Mesendoderm (in vitro differentiated cells): ENCODE measurements at regions not wholly inside any gene's neighbourhood (a gene's known extent, or its start where the extent isn't known, plus 50 kb on each side); places are given as distances from the start of the nearest gene placed in this dataset.

Source experiments
- DNase-seq: peaks from one replicate; pipeline ENCODE4 v3.0.0; 2013
- H2AK5ac ChIP-seq: 2 replicates; pipeline ENCODE4 v1.6.1; 2013; ENCODE audit warnings: low read length, inconsistent platforms
- H2BK120ac ChIP-seq: 2 replicates; pipeline ENCODE4 v1.6.1; 2013; ENCODE audit warnings: low read depth, mild to moderate bottlenecking, low read length, moderate library complexity, mixed read lengths
- H2BK15ac ChIP-seq: replicated peaks from 2 replicates; pipeline ENCODE4 v1.6.1; 2013; ENCODE audit warnings: low read depth, mild to moderate bottlenecking, moderate library complexity
- H2BK5ac ChIP-seq: 2 replicates; pipeline ENCODE4 v1.6.1; 2013; ENCODE audit warnings: low read length, inconsistent platforms
- H3K18ac ChIP-seq: 2 replicates; pipeline ENCODE4 v1.6.1; 2013; ENCODE audit warnings: mild to moderate bottlenecking, low read length, mixed read lengths
- H3K23ac ChIP-seq: one replicate; pipeline ENCODE4 v1.6.1; 2013; ENCODE audit warnings: low read length
- H3K27ac ChIP-seq: 2 replicates; pipeline ENCODE4 v1.5.1; 2013; ENCODE audit warnings: low read depth, mild to moderate bottlenecking, inconsistent platforms, low read length, moderate library complexity
- H3K27me3 ChIP-seq: 2 replicates; pipeline ENCODE4 v1.6.1; 2013; ENCODE audit warnings: low read length, control low read depth, mild to moderate bottlenecking, inconsistent platforms; ENCODE audit not compliant: insufficient read depth, poor library complexity
- H3K36me3 ChIP-seq: 2 replicates; pipeline ENCODE4 v1.6.1; 2013; ENCODE audit warnings: low read length, inconsistent platforms; ENCODE audit not compliant: control insufficient read depth, insufficient read depth
- H3K4ac ChIP-seq: one replicate; pipeline ENCODE4 v1.6.1; 2013; ENCODE audit warnings: low read depth, mild to moderate bottlenecking, low read length, moderate library complexity
- H3K4me1 ChIP-seq: 2 replicates; pipeline ENCODE4 v1.6.1; 2013; ENCODE audit warnings: low read depth, low read length, inconsistent platforms; ENCODE audit not compliant: control insufficient read depth
- H3K4me2 ChIP-seq: 2 replicates; pipeline ENCODE4 v1.6.1; 2013; ENCODE audit warnings: low read length
- H3K4me3 ChIP-seq: 2 replicates; pipeline ENCODE4 v1.5.1; 2013; ENCODE audit warnings: mild to moderate bottlenecking, low read length
- H3K56ac ChIP-seq: one replicate; pipeline ENCODE4 v1.6.1; 2013; ENCODE audit warnings: low read length
- H3K79me1 ChIP-seq: 2 replicates; pipeline ENCODE4 v1.6.1; 2013; ENCODE audit warnings: low read length, inconsistent platforms
- H3K79me2 ChIP-seq: 2 replicates; pipeline ENCODE4 v1.6.1; 2013; ENCODE audit warnings: mild to moderate bottlenecking, low read length; ENCODE audit not compliant: control insufficient read depth, insufficient read depth
- H3K9ac ChIP-seq: 2 replicates; pipeline ENCODE4 v1.6.1; 2013; ENCODE audit warnings: low read length, inconsistent platforms
- H4K5ac ChIP-seq: one replicate; pipeline ENCODE4 v1.6.1; 2013; ENCODE audit warnings: low read length
- H4K8ac ChIP-seq: one replicate; pipeline ENCODE4 v1.6.1; 2013; ENCODE audit warnings: low read depth, mild to moderate bottlenecking, control low read depth, low read length, moderate library complexity
- WGBS: extraction: QIAGEN DNeasy Blood & Tissue Kit; methylation state at CpG from one replicate; pipeline ENCODE4 v1.1.7; 2013; ENCODE audit warnings: low lambda C conversion rate, missing lambda C conversion rate; ENCODE audit not compliant: insufficient coverage; ENCODE audit errors: extremely low coverage; 5-methylcytosine and 5-hydroxymethylcytosine counted together

DNA sequence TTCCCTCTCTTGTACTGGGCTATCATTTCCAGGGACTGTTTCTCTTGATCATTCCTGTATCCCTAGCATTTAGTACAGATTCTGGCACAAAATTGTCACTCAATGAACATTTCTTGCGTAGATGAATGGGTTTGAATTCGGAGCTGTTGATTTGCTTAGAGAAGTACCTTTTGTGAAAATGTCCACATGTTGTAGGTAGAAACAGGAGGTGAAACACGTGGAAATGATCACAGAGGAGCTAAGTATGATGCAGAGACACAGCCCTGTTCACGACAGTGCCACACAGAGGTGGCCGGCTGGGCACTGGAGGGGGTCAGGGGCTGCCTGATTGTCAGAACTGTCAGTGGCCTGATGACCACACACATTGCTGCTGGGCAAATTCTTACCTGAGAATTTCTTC, 196.1 kb upstream of the PRKCQ start:
- H2BK15ac ChIP-seq, result no peak overlapping the region

DNA sequence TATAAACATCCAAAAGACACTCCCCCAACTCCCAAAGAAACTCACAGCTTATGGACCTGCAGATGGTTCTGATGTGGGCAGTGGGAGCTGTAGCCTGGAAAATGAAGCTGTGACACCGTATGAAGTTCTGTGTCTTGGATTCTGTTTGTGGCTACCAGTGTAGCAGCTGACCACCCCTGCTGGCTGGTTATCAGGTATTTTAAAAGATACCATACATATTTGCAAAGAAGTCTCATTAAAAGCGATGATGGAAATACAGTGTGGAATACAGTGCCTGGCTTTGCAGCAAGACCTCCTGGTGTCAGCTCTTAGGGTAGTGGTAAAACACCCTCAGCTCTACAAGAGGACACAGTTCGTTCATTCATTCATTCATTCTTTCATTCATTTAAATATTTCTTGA, 194.3 kb upstream of the PRKCQ start:
- H3K18ac ChIP-seq, result no peak overlapping the region
- no peak overlapping the region for H3K27ac ChIP-seq
- no peak overlapping the region for H3K9ac ChIP-seq
- no peak overlapping the region for H2AK5ac ChIP-seq
- no peaks in the 10 kb centered on the region for H3K36me3 ChIP-seq
- H2BK120ac ChIP-seq, result no peak overlapping the region
- H4K5ac ChIP-seq, result no peak overlapping the region
- no peak overlapping the region for H3K56ac ChIP-seq
- H3K4me3 ChIP-seq, result no peak overlapping the region
- DNase-seq, result no peak
- H3K4ac ChIP-seq, result no peak overlapping the region
- H2BK5ac ChIP-seq, result no peak overlapping the region
- no peak overlapping the region for H4K8ac ChIP-seq
- H2BK15ac ChIP-seq, result no peak overlapping the region
- no peaks in the 10 kb centered on the region for H3K79me1 ChIP-seq
- H3K27me3 ChIP-seq, result no peaks in the 10 kb centered on the region
- H3K79me2 ChIP-seq, result no peaks in the 10 kb centered on the region
- H3K4me1 ChIP-seq, result no peaks in the 10 kb centered on the region
- no CpG with 5 or more reads among the region's 3 CpGs for WGBS
- H3K4me2 ChIP-seq, result no peak overlapping the region
- H3K23ac ChIP-seq, result no peak overlapping the region

More for the DNA sequence above, 196.1 kb upstream of the PRKCQ start:
- Histone ChIP-seq H3K79me2 (no peaks in the 10 kb centered on the region), H4K8ac (no peak overlapping the region), H3K18ac (no peak overlapping the region), H3K4me1 (no peaks in the 10 kb centered on the region), H3K9ac (no peak overlapping the region), H2AK5ac (no peak overlapping the region), H3K27me3 (no peaks in the 10 kb centered on the region), H3K4me2 (no peak overlapping the region), H3K79me1 (no peaks in the 10 kb centered on the region), H3K4me3 (no peak overlapping the region), H2BK120ac (no peak overlapping the region), H3K4ac (no peak overlapping the region), H4K5ac (no peak overlapping the region), H3K56ac (no peak overlapping the region), H2BK5ac (no peak overlapping the region), H3K36me3 (no peaks in the 10 kb centered on the region), H3K27ac (no peak overlapping the region), H3K23ac (no peak overlapping the region)
- DNase-seq, result no peak
- WGBS, result no CpG with 5 or more reads among the region's 5 CpGs

- no peak for DNase-seq
- H3K23ac ChIP-seq, result no peak overlapping the region
- no peaks in the 10 kb centered on the region for H3K27me3 ChIP-seq
- no peak overlapping the region for H3K56ac ChIP-seq
- H4K5ac ChIP-seq, result no peak overlapping the region
- WGBS, result no CpG with 5 or more reads among the region's 3 CpGs
- no peaks in the 10 kb centered on the region for H3K79me2 ChIP-seq
- no peaks in the 10 kb centered on the region for H3K36me3 ChIP-seq
- H3K4me2 ChIP-seq, result no peak overlapping the region
- no peak overlapping the region for H3K27ac ChIP-seq
- H4K8ac ChIP-seq, result no peak overlapping the region
- no peak overlapping the region for H2AK5ac ChIP-seq
- H3K18ac ChIP-seq, result no peak overlapping the region
- no peak overlapping the region for H2BK5ac ChIP-seq
- H3K4me3 ChIP-seq, result no peak overlapping the region
- no peak overlapping the region for H2BK15ac ChIP-seq
- H3K4me1 ChIP-seq, result no peaks in the 10 kb centered on the region
- no peaks in the 10 kb centered on the region for H3K79me1 ChIP-seq
- H3K4ac ChIP-seq, result no peak overlapping the region
- no peak overlapping the region for H3K9ac ChIP-seq
- H2BK120ac ChIP-seq, result no peak overlapping the region
Observed at GRCh38 chr10:6771331-6771730, 191.3 kb upstream of the PRKCQ start.

DNA sequence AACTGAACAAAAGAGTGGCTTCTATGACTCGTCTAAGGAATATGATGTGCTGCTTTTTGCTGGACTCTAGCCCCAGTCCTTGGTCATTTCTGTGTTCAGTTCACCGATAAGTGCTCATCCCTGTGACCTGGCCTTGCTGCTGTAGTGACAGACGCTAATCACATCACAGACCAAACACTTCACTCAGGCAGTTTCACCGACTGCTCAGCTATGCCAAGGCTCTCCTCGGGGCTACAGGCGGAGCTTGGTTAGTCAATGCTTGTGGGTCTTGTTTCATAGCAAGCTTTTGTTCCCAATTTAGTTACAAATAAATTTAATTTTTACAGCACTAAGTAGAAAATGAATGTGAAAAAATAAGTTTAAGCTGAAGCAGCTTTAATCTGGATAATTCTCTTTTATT, 190.8 kb upstream of the PRKCQ start:
- H3K79me1 ChIP-seq, result no peaks in the 10 kb centered on the region
- H3K27me3 ChIP-seq, result no peaks in the 10 kb centered on the region
- H2AK5ac ChIP-seq, result no peak overlapping the region
- no peak overlapping the region for H3K4me3 ChIP-seq
- no peak overlapping the region for H3K18ac ChIP-seq
- no peak overlapping the region for H4K5ac ChIP-seq
- H3K4me1 ChIP-seq, result no peaks in the 10 kb centered on the region
- no peak overlapping the region for H3K4ac ChIP-seq
- WGBS, result no CpG with 5 or more reads among the region's 6 CpGs
- H2BK120ac ChIP-seq, result no peak overlapping the region
- no peak for DNase-seq
- no peak overlapping the region for H3K4me2 ChIP-seq
- no peak overlapping the region for H3K9ac ChIP-seq
- no peaks in the 10 kb centered on the region for H3K36me3 ChIP-seq
- no peak overlapping the region for H4K8ac ChIP-seq
- H3K79me2 ChIP-seq, result no peaks in the 10 kb centered on the region
- no peak overlapping the region for H3K23ac ChIP-seq
- H2BK5ac ChIP-seq, result no peak overlapping the region
- H3K56ac ChIP-seq, result no peak overlapping the region
- H2BK15ac ChIP-seq, result no peak overlapping the region
- no peak overlapping the region for H3K27ac ChIP-seq

DNA sequence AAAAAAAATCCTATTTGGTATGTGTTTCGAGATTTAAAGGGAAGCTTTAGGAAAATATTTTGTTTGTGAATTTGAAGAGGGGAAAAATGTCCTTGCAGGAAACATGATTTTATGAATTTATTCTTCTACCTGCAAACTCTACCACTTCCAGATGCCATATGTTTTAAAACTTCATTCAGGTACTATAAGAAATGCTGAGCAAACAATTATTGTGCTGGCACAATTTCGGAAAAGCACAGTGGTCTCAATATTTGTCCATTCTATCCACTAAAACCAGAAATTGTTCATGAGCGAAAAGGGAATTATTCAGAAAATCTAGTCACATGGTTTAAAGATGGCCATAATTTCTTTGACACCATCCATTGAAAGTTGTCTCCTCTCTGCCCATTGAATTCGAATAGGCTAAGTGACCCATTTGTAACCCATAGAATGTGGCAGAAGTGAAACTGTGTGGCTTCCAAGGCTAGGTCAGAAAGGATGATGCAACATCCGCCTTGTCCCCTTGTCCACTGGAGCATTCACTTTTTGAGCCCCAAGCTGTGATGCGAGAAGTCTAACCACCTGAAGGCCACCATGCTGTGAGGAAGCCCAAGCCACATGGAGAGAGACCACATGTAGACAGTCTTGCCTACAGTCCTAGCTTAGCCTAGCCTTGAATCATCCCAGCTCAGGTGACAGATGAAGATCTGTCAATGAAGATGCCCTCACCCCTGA, 189.8 kb upstream of the PRKCQ start:
- WGBS, result 100% methylated on average over 1 of the region's 6 CpGs
- H3K4me3 ChIP-seq, result no peak overlapping the region
- no peak overlapping the region for H3K18ac ChIP-seq
- no peaks in the 10 kb centered on the region for H3K79me2 ChIP-seq
- H2BK120ac ChIP-seq, result no peak overlapping the region
- H3K4ac ChIP-seq, result no peak overlapping the region
- no peak overlapping the region for H2AK5ac ChIP-seq
- H2BK5ac ChIP-seq, result no peak overlapping the region
- H2BK15ac ChIP-seq, result no peak overlapping the region
- no peak overlapping the region for H3K4me2 ChIP-seq
- no peaks in the 10 kb centered on the region for H3K27me3 ChIP-seq
- no peaks in the 10 kb centered on the region for H3K36me3 ChIP-seq
- no peak overlapping the region for H3K9ac ChIP-seq
- no peaks in the 10 kb centered on the region for H3K4me1 ChIP-seq
- H3K23ac ChIP-seq, result no peak overlapping the region
- H3K79me1 ChIP-seq, result no peaks in the 10 kb centered on the region
- DNase-seq, result no peak
- no peak overlapping the region for H4K8ac ChIP-seq
- H3K56ac ChIP-seq, result no peak overlapping the region
- H4K5ac ChIP-seq, result no peak overlapping the region
- H3K27ac ChIP-seq, result no peak overlapping the region
